Testis (tissue), 2 donors: ENCODE measurements at regions not wholly inside any gene's neighbourhood (a gene's known extent, or its start where the extent isn't known, plus 50 kb on each side); places are given as distances from the start of the nearest gene placed in this dataset.

Experiments
- POLR2A ChIP-seq: fragments of 450-650 bp; IDR thresholded peaks from one replicate; pipeline ENCODE4 v1.6.1; 2017; ENCODE audit warnings: antibody characterized with exemption, mild to moderate bottlenecking, moderate library complexity
- TF ChIP-seq, protein P1 (sequence below), 3 experiments: fragments of 450-650 bp in 2 of 3; fragments of 200-600 bp in 1 of 3; sonication (generic) in 1 of 3; IDR thresholded peaks; one replicate each; pipeline ENCODE4 v1.5.1; 2016 to 2019; ENCODE audit warnings: antibody characterized with exemption in 3 of 3, mild to moderate bottlenecking in 2 of 3, moderate library complexity in 1 of 3

DNA sequence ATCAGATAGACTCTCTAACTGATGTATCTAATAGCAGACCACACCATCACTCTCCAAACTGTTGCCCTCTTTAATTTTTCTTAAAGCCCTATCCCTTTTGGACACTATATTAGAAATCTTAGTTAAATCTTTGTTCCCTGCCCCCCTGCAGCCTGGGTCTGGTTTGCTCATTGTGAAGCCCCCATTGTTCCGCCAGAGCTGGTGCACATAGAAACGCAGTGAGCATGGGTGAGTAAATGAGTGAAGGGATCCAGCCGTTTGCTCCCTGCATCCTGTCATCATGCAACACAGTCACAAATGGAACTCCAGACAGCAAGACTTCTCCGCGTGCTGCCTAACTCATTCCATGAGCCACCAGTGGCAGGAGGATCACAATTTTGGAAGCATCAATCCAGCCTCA, 402.5 kb downstream of the PREX1 start:
- TF ChIP-seq, protein P1, sequence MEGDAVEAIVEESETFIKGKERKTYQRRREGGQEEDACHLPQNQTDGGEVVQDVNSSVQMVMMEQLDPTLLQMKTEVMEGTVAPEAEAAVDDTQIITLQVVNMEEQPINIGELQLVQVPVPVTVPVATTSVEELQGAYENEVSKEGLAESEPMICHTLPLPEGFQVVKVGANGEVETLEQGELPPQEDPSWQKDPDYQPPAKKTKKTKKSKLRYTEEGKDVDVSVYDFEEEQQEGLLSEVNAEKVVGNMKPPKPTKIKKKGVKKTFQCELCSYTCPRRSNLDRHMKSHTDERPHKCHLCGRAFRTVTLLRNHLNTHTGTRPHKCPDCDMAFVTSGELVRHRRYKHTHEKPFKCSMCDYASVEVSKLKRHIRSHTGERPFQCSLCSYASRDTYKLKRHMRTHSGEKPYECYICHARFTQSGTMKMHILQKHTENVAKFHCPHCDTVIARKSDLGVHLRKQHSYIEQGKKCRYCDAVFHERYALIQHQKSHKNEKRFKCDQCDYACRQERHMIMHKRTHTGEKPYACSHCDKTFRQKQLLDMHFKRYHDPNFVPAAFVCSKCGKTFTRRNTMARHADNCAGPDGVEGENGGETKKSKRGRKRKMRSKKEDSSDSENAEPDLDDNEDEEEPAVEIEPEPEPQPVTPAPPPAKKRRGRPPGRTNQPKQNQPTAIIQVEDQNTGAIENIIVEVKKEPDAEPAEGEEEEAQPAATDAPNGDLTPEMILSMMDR (IDR thresholded peaks at IDR 0.05) = no peak
- no peak for TF ChIP-seq POLR2A
